ENCODE measurements at regions not wholly inside any gene's neighbourhood (a gene's known extent, or its start where the extent isn't known, plus 50 kb on each side); places are given as distances from the start of the nearest gene placed in this dataset.

- no peak for DNase-seq (ENCODE audit: low spot score)
These were observed 436.9 kb upstream of the TGFBR2 start for GRCh38 chr3:30169487-30169886.

- DNase-seq (ENCODE audit: low spot score) = no peak
These were observed 435.5 kb upstream of the TGFBR2 start for GRCh38 chr3:30170681-30171438.

GRCh38 chr3:30174357-30174756 is 432.0 kb upstream of the TGFBR2 start:
- DNase-seq (ENCODE audit: low spot score) = no peak

GRCh38 chr3:30180310-30181177 is 425.9 kb upstream of the TGFBR2 start:
- DNase-seq (ENCODE audit: low spot score) = no peak

- DNase-seq (ENCODE audit: low spot score) = no peak
These were observed 425.3 kb upstream of the TGFBR2 start for GRCh38 chr3:30181178-30181465.

GRCh38 chr3:30181581-30181980 is 424.8 kb upstream of the TGFBR2 start:
- no peak for DNase-seq (ENCODE audit: low spot score)

- no peak for DNase-seq (ENCODE audit: low spot score)
These were observed 423.0 kb upstream of the TGFBR2 start for GRCh38 chr3:30183421-30183820.

- DNase-seq (ENCODE audit: low spot score) = no peak
These were observed 422.1 kb upstream of the TGFBR2 start for GRCh38 chr3:30184091-30184810.

GRCh38 chr3:30185872-30186271 is 420.5 kb upstream of the TGFBR2 start:
- DNase-seq (ENCODE audit: low spot score) = no peak

GRCh38 chr3:30186741-30187219 is 419.6 kb upstream of the TGFBR2 start:
- no peak for DNase-seq (ENCODE audit: low spot score)

- DNase-seq (ENCODE audit: low spot score) = no peak
These were observed 419.0 kb upstream of the TGFBR2 start for GRCh38 chr3:30187366-30187765.

- DNase-seq (ENCODE audit: low spot score) = no peak
These were observed 417.7 kb upstream of the TGFBR2 start for GRCh38 chr3:30188713-30189112.

GRCh38 chr3:30189900-30190299 is 416.5 kb upstream of the TGFBR2 start:
- no peak for DNase-seq (ENCODE audit: low spot score)

GRCh38 chr3:30193625-30194044 is 412.8 kb upstream of the TGFBR2 start:
- DNase-seq (ENCODE audit: low spot score) = no peak

GRCh38 chr3:30195352-30195751 is 411.0 kb upstream of the TGFBR2 start:
- no peak for DNase-seq (ENCODE audit: low spot score)

GRCh38 chr3:30198162-30198561 is 408.2 kb upstream of the TGFBR2 start:
- no peak for DNase-seq (ENCODE audit: low spot score)

- peak; percentile 17 for DNase-seq (ENCODE audit: low spot score)
These were observed 407.2 kb upstream of the TGFBR2 start for GRCh38 chr3:30199096-30199759.

- no peak for DNase-seq (ENCODE audit: low spot score)
These were observed 406.5 kb upstream of the TGFBR2 start for GRCh38 chr3:30199855-30200254.

GRCh38 chr3:30201715-30202114 is 404.7 kb upstream of the TGFBR2 start:
- no peak for DNase-seq (ENCODE audit: low spot score)

GRCh38 chr3:30203301-30203700 is 403.1 kb upstream of the TGFBR2 start:
- DNase-seq (ENCODE audit: low spot score) = no peak

GRCh38 chr3:30204126-30204525 is 402.3 kb upstream of the TGFBR2 start:
- DNase-seq (ENCODE audit: low spot score) = no peak

GRCh38 chr3:30206051-30206450 is 400.4 kb upstream of the TGFBR2 start:
- no peak for DNase-seq (ENCODE audit: low spot score)

Data from HuH-7.5 (cell line).